Neural crest cell (in vitro differentiated cells): ENCODE measurements at regions not wholly inside any gene's neighbourhood (a gene's known extent, or its start where the extent isn't known, plus 50 kb on each side); places are given as distances from the start of the nearest gene placed in this dataset.

Source experiments
- DNase-seq: peaks from one replicate; pipeline ENCODE4 v3.0.0; 2021; ENCODE audit warnings: low read depth, mixed read lengths, low spot score
- H3K27ac Mint-ChIP-seq: one replicate; pipeline ENCODE4 v1.8.0; 2021; ENCODE audit warnings: mild to moderate bottlenecking, mixed read lengths; ENCODE audit not compliant: unreplicated experiment
- H3K27me3 Mint-ChIP-seq: 2 replicates; pipeline ENCODE4 v1.8.0; 2021; ENCODE audit warnings: low read depth, mild to moderate bottlenecking, mixed read lengths
- H3K36me3 Mint-ChIP-seq: 2 replicates; pipeline ENCODE4 v1.8.0; 2021; ENCODE audit warnings: low read depth, mild to moderate bottlenecking, mixed read lengths
- H3K4me1 Mint-ChIP-seq: 2 replicates; pipeline ENCODE4 v1.8.0; 2021; ENCODE audit warnings: mixed read lengths
- H3K4me3 Mint-ChIP-seq: one replicate; pipeline ENCODE4 v1.8.0; 2021; ENCODE audit warnings: mild to moderate bottlenecking, mixed read lengths
- H3K9me3 Mint-ChIP-seq: 2 replicates; pipeline ENCODE4 v1.8.0; 2021; ENCODE audit warnings: mixed read lengths
- CTCF ChIP-seq: fragments of 200-600 bp; sonication (generic); conservative IDR thresholded peaks from 2 replicates; pipeline ENCODE4 v1.5.0; 2021; ENCODE audit warnings: antibody characterized with exemption, mild to moderate bottlenecking

GRCh38 chr3:24857945-24858344, 363.3 kb upstream of the THRB start:
- DNase-seq: no peak
- peaks cover 9% of the 10 kb centered on the region for H3K4me1 Mint-ChIP-seq
- H3K9me3 Mint-ChIP-seq: no peaks in the 10 kb centered on the region
- no peak for TF ChIP-seq CTCF
- H3K27ac Mint-ChIP-seq: no peak overlapping the region
- H3K27me3 Mint-ChIP-seq: no peaks in the 10 kb centered on the region
- no peaks in the 10 kb centered on the region for H3K36me3 Mint-ChIP-seq
- no peak overlapping the region for H3K4me3 Mint-ChIP-seq

- no peaks in the 10 kb centered on the region for H3K27me3 Mint-ChIP-seq
- no peaks in the 10 kb centered on the region for H3K4me1 Mint-ChIP-seq
- no peak for TF ChIP-seq CTCF
- no peaks in the 10 kb centered on the region for H3K9me3 Mint-ChIP-seq
- H3K36me3 Mint-ChIP-seq: no peaks in the 10 kb centered on the region
- no peak overlapping the region for H3K4me3 Mint-ChIP-seq
- no peak for DNase-seq
- H3K27ac Mint-ChIP-seq: no peak overlapping the region
Observed at GRCh38 chr3:24863215-24863614, 368.6 kb upstream of the THRB start.

GRCh38 chr3:24867783-24868182, 373.1 kb upstream of the THRB start:
- Mint-ChIP-seq H3K27me3 (no peaks in the 10 kb centered on the region), H3K4me1 (no peaks in the 10 kb centered on the region), H3K4me3 (no peak overlapping the region), H3K9me3 (peaks cover 2% of the 10 kb centered on the region), H3K27ac (no peak overlapping the region), H3K36me3 (no peaks in the 10 kb centered on the region)
- no peak for DNase-seq
- no peak for TF ChIP-seq CTCF

- Mint-ChIP-seq H3K4me1 (no peaks in the 10 kb centered on the region), H3K27ac (no peak overlapping the region), H3K9me3 (peaks cover 4% of the 10 kb centered on the region), H3K36me3 (no peaks in the 10 kb centered on the region), H3K27me3 (no peaks in the 10 kb centered on the region), H3K4me3 (no peak overlapping the region)
- TF ChIP-seq CTCF: no peak
- DNase-seq: no peak
Observed at GRCh38 chr3:24881239-24881638, 386.6 kb upstream of the THRB start.

- Mint-ChIP-seq H3K36me3 (no peaks in the 10 kb centered on the region), H3K9me3 (no peaks in the 10 kb centered on the region), H3K4me1 (no peaks in the 10 kb centered on the region), H3K4me3 (no peak overlapping the region), H3K27ac (no peak overlapping the region), H3K27me3 (no peaks in the 10 kb centered on the region)
- TF ChIP-seq CTCF: no peak
- no peak for DNase-seq
Observed at GRCh38 chr3:24886501-24886900, 391.9 kb upstream of the THRB start.

GRCh38 chr3:24890012-24890411, 395.4 kb upstream of the THRB start:
- H3K4me3 Mint-ChIP-seq: no peak overlapping the region
- no peaks in the 10 kb centered on the region for H3K4me1 Mint-ChIP-seq
- no peaks in the 10 kb centered on the region for H3K27me3 Mint-ChIP-seq
- no peak overlapping the region for H3K27ac Mint-ChIP-seq
- no peak for TF ChIP-seq CTCF
- H3K9me3 Mint-ChIP-seq: no peaks in the 10 kb centered on the region
- DNase-seq: no peak
- no peaks in the 10 kb centered on the region for H3K36me3 Mint-ChIP-seq
